ENCODE measurements at regions not wholly inside any gene's neighbourhood (a gene's known extent, or its start where the extent isn't known, plus 50 kb on each side); places are given as distances from the start of the nearest gene placed in this dataset.

GRCh38 chr13:68386808-68387207, 1156.7 kb upstream of the PCDH9 start:
- no peak for TF ChIP-seq POLR2A (IDR thresholded peaks at IDR 0.05)
- no peak for TF ChIP-seq CTCF (IDR thresholded peaks at IDR 0.05)
- TF ChIP-seq EP300 (IDR thresholded peaks at IDR 0.05; ENCODE audit: low read depth), result no peak
- no peak for TF ChIP-seq POLR2AphosphoS5 (IDR thresholded peaks at IDR 0.05)
- 90 to 97% methylated on average over 3 of the region's 3 CpGs for WGBS, 2 donors (ENCODE audit: low coverage in 1 of 2)
- no peak overlapping the region for H3K4me3 ChIP-seq
- no peaks in the 10 kb centered on the region for H3K36me3 ChIP-seq
- no peaks in the 10 kb centered on the region for H3K27me3 ChIP-seq
- intact Hi-C loops (cut with DNase I; ENCODE audit: low total_unique reads) (no loop called here), in situ Hi-C loops (cut with MboI; ENCODE audit: low pct_ligation_motif_present in 1 of 4, low pct_unique_long_range_greater_than_20kb in 1 of 4, low sequenced_read_pairs in 3 of 4) (no loop called here)
- H3K27ac ChIP-seq, result no peak overlapping the region
- no peak for DNase-seq
- no peaks in the 10 kb centered on the region for H3K4me1 ChIP-seq
- no peaks in the 10 kb centered on the region for H3K9me3 ChIP-seq

- 83 to 88% methylated on average over 6 of the region's 6 CpGs for WGBS, 2 donors (ENCODE audit: low coverage in 1 of 2)
These were observed 1150.2 kb upstream of the PCDH9 start for GRCh38 chr13:68380041-68380973.

GRCh38 chr13:68378294-68378693, 1148.2 kb upstream of the PCDH9 start:
- Histone ChIP-seq H3K4me3 (no peak overlapping the region), H3K9me3 (no peaks in the 10 kb centered on the region), H3K27me3 (no peaks in the 10 kb centered on the region), H3K36me3 (no peaks in the 10 kb centered on the region), H3K27ac (no peak overlapping the region), H3K4me1 (no peaks in the 10 kb centered on the region)
- WGBS, 2 donors (ENCODE audit: low coverage in 1 of 2), result 57 to 59% methylated on average over 1 of the region's 1 CpG
- intact Hi-C loops (cut with DNase I; ENCODE audit: low total_unique reads), result no loop called here
- no peak for DNase-seq
- TF ChIP-seq POLR2A (IDR thresholded peaks at IDR 0.05), result no peak
- TF ChIP-seq POLR2AphosphoS5 (IDR thresholded peaks at IDR 0.05), result no peak
- TF ChIP-seq EP300 (IDR thresholded peaks at IDR 0.05; ENCODE audit: low read depth), result no peak
- TF ChIP-seq CTCF (IDR thresholded peaks at IDR 0.05), result no peak
- in situ Hi-C loops (cut with MboI; ENCODE audit: low pct_ligation_motif_present in 1 of 4, low pct_unique_long_range_greater_than_20kb in 1 of 4, low sequenced_read_pairs in 3 of 4), result no loop called here

More at GRCh38 chr13:68380041-68380973, 1150.2 kb upstream of the PCDH9 start:
- H3K27me3 ChIP-seq, result no peaks in the 10 kb centered on the region
- intact Hi-C loops (cut with DNase I; ENCODE audit: low total_unique reads), result no loop called here
- no peaks in the 10 kb centered on the region for H3K36me3 ChIP-seq
- no peaks in the 10 kb centered on the region for H3K4me1 ChIP-seq
- no peak for TF ChIP-seq EP300 (IDR thresholded peaks at IDR 0.05; ENCODE audit: low read depth)
- TF ChIP-seq CTCF (IDR thresholded peaks at IDR 0.05), result no peak
- no peak for TF ChIP-seq POLR2AphosphoS5 (IDR thresholded peaks at IDR 0.05)
- no peak for TF ChIP-seq POLR2A (IDR thresholded peaks at IDR 0.05)
- DNase-seq, result no peak
- in situ Hi-C loops (cut with MboI; ENCODE audit: low pct_ligation_motif_present in 1 of 4, low pct_unique_long_range_greater_than_20kb in 1 of 4, low sequenced_read_pairs in 3 of 4), result no loop called here
- H3K27ac ChIP-seq, result no peak overlapping the region
- no peaks in the 10 kb centered on the region for H3K9me3 ChIP-seq
- no peak overlapping the region for H3K4me3 ChIP-seq

- H3K36me3 ChIP-seq, result no peaks in the 10 kb centered on the region
- H3K4me1 ChIP-seq, result no peaks in the 10 kb centered on the region
- in situ Hi-C loops (cut with MboI; ENCODE audit: low pct_ligation_motif_present in 1 of 4, low pct_unique_long_range_greater_than_20kb in 1 of 4, low sequenced_read_pairs in 3 of 4), result no loop called here
- no peak overlapping the region for H3K4me3 ChIP-seq
- no peaks in the 10 kb centered on the region for H3K27me3 ChIP-seq
- intact Hi-C loops (cut with DNase I; ENCODE audit: low total_unique reads), result no loop called here
- 53 to 82% methylated on average over 2 of the region's 2 CpGs for WGBS, 2 donors (ENCODE audit: low coverage in 1 of 2)
- no peak overlapping the region for H3K27ac ChIP-seq
- H3K9me3 ChIP-seq, result no peaks in the 10 kb centered on the region
- TF ChIP-seq EP300 (IDR thresholded peaks at IDR 0.05; ENCODE audit: low read depth), result no peak
- DNase-seq, result no peak
These were observed 1144.9 kb upstream of the PCDH9 start for GRCh38 chr13:68375004-68375403.

Measured in transverse colon (tissue), 4 donors.